GM19397 (cell line): ENCODE measurements at regions not wholly inside any gene's neighbourhood (a gene's known extent, or its start where the extent isn't known, plus 50 kb on each side); places are given as distances from the start of the nearest gene placed in this dataset.

Experiments
- ATAC-seq: cut with Tn5 transposase; IDR thresholded peaks from one replicate; pipeline ENCODE4 v1.9.1; 2021; ENCODE audit warnings: mild to moderate bottlenecking, moderate library complexity; ENCODE audit not compliant: unreplicated experiment

DNA sequence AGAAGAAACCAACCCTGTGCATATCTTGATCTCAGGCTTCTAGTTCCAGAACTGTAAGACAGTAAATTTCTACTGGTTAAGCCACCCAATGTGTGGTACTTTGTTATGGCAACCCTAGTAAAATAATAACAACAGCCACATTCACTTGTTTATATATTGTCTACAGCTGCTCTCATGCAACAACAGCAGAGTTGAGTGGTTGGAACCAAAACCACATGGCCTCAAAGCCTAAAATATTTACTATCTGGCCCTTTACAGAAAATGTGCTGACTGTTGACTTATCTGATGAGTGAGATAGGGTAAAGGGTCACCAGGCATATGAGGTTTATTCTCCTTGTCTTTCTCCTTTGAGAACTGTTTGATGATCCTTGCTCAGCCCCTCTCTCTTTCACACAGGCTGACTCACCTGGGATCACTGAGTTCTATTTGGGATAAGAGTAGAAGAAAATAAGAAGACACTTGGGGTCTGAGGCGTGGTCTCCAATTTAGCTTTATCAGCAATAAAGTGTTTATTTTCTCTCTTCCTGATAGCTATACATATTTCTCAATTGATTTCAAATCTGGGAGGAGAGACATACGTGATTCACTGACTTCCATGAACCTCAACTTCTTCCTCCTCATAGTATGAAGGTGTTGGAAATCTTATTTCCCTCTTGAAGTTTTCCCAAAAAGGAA lies 227.5 kb upstream of the STARD13 start:
- ATAC-seq, result no peak

DNA sequence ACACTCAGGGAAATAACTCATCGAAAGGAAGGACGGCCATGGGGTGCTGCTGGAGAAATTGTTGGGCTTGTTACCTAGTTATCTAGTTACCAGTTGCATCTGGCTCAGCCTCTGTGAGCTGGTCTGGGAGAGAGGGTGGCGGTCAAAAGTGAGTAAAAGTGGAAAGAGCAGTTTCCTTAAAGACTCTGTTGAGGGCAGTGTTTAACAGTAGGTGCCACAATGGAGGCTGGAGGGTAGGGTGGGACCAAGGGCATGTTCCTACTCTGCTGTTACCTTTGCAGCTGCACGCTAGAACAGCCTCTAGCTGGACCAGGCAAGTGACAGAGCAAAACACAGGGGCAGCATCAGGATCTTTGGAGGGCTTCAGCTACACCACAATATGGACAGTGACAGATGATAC lies 228.8 kb upstream of the STARD13 start:
- no peak for ATAC-seq

DNA sequence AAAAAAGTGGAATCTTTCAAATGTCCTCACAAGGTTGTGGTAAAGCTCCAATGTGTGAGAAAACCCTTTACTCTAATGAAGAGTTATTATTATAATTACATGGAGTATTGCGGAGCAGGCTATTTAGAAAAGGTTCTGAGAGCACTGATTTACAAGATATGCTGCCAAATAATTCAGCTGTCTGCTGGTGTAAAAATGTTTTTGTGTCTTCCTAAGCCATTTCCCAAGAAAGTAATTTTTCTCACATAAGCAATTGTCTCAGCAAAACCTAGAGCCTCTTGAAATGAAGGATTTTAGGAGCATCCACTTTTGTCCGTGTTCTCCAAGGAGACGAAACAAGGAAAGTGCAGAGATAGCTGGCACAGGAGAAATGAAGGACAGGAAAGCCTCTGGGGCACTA lies 229.6 kb upstream of the STARD13 start:
- no peak for ATAC-seq

DNA sequence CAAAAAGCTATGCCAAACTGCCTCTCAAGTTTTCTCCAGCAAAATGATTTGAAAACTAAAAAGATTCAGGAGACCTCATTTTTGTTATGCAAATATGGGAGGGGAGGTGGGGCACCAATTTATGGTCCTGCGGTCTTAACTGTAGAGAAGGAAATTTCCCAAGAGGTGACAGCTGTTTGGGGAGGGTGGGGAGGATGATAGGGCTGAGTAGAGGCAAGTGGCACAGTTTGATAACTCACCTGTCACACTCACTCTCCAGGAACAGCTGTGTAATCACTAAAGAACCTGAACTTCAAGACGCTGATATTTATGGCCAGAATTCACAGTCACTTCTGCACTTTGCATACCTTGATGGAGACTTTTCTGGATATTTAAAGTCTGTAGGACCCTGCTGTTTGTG lies 232.9 kb upstream of the STARD13 start:
- no peak for ATAC-seq

DNA sequence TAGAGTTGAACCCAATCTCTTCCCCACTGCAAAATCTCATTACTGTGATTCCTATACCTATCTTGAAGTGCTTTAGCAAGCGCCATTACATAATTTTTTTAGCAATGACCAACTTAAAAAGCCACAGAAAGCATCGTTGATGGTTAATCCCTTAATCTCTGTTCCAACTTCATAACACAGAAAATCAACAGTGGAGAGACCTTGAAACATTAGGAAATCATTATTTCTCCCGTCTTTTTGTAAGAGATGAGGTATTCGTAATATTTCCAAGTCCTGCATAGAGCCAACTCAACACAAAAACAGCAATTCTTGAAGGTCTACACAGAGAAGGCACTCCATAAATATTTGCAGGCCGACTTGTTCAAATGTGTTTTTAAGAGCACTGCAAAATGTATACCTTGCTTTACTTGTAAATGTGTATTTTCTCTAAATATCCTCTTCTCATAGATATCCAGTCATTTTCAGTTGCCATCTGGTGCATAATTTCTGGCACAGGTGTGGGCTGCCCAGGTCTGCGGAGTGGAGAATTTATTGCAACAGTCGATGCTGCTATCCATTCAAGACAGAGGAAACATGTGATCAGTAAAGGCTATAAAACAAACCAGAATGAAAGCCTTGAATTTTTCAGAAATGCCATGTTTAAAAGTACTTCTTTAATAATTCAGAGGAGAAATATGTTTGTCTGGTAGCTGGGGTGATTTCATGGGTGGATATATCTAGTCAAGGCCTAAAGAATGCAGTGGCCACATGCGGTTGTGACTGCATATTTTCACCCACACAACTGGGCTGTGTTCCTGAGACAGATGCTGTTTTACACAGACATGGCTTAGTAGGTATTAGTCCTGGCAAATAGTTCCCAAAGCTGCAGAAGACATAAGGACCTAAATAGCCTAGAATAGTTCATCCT lies 234.3 kb upstream of the STARD13 start:
- no peak for ATAC-seq

DNA sequence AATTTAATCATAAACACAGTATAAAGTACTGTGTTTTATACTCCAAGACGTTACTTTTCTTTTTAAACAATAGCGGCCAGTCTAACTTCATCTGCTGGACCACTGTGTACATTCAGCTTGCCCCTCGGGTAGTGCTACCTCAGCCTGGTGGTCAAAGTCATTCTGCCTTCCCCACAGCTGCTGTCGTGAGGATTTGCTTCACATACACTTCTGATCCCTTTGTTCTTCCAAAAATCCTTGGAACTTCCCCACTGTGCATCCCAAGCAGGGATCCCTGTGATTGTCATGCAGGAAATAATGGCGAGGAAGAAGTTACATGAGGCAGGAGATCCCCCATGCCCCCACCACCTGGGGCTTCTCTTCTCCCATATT lies 234.9 kb upstream of the STARD13 start:
- ATAC-seq, result no peak

DNA sequence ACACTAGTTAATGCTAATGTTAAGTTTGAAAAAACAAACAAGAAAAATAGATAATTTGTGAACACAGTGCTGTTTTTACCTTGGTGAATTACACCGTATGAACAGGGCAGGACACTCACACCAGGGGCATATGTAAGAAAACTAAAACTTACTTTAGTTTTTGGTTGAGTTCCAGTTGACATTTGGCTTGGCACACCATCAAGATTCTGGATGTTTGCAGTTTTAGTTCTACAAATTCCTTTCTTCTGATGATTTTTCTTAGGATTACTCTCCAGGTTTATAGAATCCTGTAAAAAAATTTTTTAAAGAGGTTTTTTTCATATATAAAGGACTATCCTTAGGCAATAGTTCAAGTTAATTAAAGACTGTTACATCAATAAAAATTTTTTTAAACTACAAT lies 238.5 kb upstream of the STARD13 start:
- no peak for ATAC-seq

DNA sequence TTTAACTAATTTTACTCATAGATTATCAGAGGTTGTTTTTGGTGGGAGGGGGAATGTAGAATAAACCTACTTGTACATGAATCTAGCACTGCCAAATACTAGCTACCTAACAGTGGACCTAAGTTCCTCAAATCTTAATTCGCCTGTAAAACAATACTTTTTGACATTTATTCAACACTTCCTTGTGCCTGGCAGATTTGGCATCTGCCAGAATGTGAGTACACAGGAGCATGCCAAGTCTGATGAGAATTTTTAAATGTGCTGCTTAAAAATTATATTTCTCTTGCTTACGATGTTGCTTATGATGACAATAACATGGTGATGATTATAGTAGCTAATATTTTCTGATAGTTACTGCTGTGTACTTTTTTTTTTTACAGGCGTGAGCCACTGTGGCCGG lies 240.2 kb upstream of the STARD13 start:
- ATAC-seq, result no peak

DNA sequence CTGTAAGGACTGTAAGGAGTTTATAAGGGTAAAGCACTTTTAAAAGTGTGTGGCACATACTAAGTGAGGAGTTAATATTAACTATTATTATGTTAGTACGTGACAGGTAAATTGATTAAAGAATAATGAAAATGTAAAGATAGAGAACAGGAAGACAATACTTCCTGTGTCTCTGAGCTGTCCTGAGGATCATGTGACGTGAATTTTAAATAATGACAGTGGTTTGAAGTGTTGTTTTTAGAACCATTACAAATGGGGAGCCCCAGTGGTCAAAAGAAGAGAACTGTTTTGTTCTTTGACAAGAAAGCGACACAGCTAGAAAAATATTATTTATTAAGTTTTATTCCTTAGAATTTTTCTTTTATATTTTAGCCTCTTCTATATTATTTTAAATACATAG lies 241.2 kb upstream of the STARD13 start:
- ATAC-seq, result no peak

DNA sequence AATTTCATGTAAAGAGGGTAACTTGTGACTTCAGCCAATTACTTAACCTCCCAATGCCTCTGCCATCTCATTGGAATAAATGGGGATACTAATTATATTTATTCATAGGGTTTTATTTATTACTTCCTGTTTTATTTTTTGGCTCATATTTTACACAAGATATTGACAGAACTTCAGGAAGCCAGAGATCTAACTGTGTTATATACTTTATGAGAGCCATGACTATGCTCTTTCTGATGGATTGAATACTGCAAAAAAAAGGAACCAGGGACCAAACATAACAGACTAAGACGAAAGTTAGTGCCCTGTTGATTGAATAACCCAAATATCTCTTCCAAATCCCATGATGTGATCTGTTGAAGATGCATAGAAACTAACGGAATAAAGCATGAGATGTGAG lies 243.3 kb upstream of the STARD13 start:
- no peak for ATAC-seq

DNA sequence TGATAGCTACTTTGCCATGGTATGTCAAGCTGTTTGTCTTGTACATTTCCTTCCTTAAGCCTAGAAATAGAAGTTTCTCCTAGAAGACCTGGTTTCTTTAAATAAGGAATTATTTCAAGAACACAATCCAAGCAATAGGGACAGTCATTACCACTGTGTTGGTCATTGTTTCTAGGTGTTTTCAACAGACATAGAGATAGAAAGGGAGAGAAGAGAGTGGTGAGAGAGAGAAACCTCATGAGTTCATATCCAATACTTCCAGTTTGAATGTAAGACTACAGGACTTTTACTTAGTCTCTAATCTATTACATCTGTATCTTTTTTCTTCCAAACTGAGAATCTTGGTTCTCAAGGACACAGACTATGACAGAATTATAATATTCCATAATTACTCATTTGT lies 245.9 kb upstream of the STARD13 start:
- ATAC-seq, result no peak

DNA sequence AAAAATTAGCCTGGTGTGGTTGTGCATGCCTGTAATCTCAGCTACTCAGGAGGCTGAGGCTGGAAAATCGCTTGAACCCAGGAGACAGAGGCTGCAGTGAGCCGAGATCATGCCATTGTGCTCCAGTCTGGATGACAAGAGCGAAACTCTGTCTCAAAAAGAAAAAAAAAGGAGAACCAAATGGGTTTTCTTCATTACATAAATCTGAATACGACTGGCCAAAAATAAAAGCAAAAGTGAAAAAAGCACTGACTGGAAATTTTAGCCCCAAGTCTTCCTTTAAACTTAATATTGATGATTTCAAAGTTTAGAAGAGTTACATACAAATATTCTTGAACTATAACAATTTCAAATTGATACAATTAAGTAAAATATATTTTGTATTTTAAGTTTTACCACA lies 249.5 kb upstream of the STARD13 start:
- ATAC-seq, result no peak

DNA sequence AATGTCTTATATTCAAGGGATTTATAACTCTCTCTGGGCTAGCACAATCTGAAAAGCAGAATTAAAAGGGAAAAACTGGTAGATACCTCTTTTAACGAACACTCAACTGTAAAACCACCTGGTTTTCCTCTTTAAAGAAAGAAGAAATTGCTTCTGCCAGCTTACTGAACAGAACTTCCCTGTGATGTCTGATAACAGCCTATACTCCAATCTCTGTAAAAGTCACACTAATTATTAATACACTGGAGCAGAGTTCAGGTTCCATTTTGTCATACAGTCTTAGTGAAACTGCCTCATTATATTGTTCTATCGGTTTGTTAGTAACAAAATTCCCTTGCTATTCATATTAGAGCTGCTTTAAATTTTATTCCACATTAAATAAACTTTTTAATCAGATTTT lies 251.0 kb upstream of the STARD13 start:
- ATAC-seq, result no peak

DNA sequence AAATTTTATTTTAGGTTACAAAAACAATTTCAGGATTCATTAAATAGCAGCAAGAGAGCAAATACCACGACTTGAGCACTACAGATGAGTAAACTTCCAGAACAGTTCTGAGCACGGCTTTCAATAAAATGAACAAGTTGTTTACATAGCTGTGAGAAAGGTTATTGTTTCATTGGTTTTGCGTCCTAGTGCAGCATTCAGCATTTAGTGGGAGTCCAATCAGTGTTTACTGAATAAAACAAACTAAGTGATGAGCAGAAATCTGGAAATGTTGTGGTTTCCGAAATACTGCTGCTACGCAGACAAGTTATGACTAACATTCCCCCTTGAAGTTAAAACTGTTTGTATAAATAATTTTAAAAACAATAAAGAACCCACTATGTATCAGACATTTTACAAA lies 251.5 kb upstream of the STARD13 start:
- ATAC-seq, result no peak

DNA sequence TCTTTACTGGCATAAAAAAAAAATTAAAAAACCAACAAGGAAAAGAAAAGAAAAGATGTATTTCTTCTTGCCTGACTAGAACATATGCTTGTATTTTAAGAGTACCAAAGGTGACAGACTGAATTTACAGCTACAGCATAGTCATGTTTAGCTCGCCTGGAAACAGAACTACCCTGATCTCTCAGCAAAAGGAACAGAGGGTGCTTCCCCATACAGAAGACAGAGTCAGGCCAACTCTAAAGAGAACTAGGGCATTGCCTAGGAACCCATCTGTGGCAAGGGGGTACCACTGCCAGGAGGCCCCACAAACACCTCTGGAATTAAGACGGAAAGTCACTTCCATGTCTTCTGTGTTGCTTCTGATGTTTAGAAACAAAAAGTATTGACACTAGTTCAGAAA lies 252.1 kb upstream of the STARD13 start:
- no peak for ATAC-seq

DNA sequence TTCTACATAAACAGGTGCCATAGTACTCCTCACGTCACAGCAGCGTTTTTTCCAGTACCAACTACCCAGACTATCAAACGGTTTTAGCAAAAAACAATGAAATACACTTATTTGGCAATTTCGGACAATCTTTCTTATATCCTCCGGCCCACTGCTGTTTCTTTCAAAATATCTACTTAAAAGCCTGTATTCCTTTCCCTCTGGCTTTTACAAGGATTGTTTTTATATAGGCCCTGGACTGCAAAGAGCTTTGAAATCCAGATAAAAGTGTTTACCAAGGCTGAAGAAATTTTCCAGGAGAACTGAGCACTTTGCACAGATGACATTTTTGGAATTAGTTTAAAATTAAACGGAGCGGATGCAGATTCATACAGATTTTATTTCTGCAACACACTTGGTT lies 255.9 kb upstream of the STARD13 start:
- no peak for ATAC-seq

DNA sequence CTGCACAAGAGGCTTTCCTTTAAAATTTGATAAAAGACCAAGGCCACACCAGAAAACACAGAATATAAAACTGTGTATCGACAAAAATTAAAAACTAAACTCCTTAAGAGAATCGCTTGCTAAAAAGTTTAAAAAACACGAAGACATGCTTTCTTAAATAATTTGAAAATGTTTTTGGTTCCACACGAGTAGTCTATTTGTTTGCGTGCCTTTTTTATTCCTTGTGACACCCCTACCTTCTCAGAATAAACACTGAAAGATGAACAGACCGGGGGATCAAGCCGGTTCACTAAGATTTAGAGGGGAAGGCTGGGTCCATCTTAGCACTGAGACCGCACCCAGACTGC lies 256.4 kb upstream of the STARD13 start:
- ATAC-seq, result no peak

DNA sequence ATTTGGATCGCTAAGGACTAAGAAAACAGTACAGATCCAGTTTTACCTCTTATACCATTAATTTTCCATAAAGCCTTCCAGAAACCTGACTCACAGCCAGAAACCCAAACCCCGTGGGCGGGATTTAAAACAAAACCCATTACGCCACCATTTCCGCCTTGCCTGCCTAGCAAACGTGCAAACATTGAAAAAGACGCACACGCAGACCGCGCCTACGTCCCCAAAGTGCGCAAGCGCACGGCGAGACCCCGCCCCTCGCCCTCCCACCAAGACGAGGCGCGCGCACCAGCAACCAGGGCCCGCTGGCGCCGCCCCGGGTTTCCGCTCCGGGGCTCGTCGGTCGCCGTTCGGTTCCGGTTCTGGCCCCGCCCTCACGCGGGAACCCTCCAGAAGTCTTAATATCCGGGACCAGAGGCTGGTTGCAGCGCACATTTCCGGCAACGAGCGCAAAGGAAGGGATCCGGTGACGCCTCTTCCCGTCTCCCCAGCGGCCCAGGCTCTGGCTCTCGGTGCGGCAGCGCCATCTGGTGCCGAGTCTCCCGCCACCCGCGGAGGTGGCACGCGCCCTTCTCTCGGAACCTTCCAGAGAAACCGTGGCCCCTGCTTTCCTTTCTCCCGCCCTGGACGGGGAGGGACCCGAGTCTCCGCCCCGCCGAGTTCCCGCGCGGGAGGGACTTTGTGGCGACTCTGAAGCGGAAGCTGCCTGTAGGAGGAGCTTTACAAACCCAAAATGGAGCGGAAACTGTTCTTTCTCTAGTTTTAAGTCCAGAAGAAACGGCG lies 256.9 kb upstream of the STARD13 start:
- ATAC-seq, result peak; percentile 92

DNA sequence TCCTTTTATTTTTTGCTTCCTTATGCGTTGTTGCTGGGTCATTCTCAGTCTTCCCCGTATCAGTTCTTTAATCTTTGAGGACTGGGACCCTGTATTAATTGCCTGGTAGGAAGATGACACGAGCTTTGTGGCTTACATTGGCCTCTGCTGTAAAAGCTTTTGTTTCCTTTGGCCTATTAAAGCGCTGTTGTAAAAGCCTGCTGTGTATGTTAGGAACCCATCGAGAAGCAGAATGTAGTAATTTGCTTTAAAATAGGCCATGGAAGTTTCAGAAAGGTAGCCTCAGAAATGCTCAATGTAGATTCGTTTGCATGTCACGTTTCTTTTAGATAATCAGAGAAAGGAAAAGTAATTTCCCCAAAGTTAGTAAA lies 257.5 kb upstream of the STARD13 start:
- ATAC-seq, result peak; percentile 2

DNA sequence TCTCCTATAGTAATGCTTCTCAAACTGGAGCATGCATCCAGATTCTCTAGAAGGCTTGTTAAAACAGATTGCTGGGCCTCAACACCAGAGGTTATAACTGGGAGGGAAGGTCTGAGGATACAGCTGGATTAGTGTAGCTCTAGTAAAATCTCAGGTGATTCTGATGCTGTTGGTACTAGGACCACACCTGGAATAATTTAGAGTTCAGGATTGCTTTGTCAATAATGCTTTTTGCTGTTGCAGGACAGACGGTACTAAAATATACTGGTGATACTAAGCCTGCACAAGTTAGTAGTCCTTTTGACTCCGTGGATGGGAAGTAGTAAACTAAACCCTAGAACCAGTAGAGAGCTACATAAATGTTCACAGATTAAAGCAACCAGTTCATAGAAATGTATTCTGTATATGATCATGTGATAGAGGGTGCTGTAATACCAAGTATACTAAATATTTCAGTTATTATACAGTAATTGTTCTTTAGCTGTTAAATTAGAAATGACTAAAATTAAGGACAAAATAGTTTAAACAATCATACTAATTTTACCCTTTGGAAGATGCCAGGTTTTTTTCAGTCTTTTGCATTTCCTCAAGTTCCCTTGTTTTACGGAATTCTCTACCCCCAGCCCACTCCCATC lies 258.2 kb upstream of the STARD13 start:
- no peak for ATAC-seq

DNA sequence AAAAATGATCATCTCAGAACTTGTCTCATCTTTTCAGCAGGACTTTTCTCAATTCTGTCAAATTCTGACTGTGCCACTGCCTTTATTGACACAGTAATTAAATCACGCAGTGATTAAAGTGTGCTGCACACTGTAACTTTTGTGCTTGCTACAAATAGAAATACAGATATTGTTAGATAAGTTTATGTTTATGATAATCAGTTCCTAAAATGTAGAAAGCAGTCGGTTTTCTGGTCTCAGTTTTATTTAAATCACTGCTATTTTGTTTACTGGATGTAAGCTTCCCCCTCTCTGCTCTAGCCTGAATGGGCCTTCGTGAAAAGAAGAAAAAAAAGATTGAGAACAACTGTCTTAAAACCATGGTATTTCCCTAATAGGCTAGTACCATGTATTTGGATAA lies 258.8 kb upstream of the STARD13 start:
- ATAC-seq, result no peak

DNA sequence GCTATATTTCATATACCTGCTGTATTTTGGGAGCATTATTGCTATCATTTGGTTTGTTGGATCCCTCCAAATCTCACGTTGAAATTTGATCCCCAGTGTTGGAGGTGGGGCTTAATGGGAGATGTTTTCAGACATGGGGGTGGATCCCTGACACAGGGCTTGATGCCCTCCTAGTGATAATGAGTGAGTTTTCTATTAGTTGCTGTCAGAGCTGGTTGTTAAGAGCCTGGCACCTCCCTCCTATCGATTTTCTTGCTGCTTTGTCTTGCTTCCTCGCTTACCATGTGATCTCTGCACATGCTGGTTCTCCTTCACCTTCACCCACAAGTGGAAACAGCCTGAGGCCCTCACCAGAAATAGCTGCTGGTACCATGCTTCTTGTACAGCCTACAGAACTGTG lies 259.9 kb upstream of the STARD13 start:
- ATAC-seq, result no peak
